ENCODE measurements at regions not wholly inside any gene's neighbourhood (a gene's known extent, or its start where the extent isn't known, plus 50 kb on each side); places are given as distances from the start of the nearest gene placed in this dataset.
"Not testable (repeated sequence)": the region's sequence is repeated elsewhere in the genome, so short reads cannot be mapped to it uniquely, and the experiment has no call there.

GRCh38 chr12:65728848-65729793 lies 95.2 kb upstream of the HMGA2 start (continued):
- 0 out of 2 replicates have a peak, but pooled peaks have one; percentile 13 for TF ChIP-seq ZNF281 (CRISPR knock-in tag; IDR thresholded peaks at IDR 0.05)

GRCh38 chr12:65731771-65732170 lies 92.5 kb upstream of the HMGA2 start:
- TF ChIP-seq ZNF512 (CRISPR knock-in tag; IDR thresholded peaks at IDR 0.05; ENCODE audit: borderline replicate concordance): no peak
- TF ChIP-seq CDX4 (CRISPR knock-in tag; IDR thresholded peaks at IDR 0.05; ENCODE audit: borderline replicate concordance): no peak
- no peak for TF ChIP-seq ZNF263 (CRISPR knock-in tag; IDR thresholded peaks at IDR 0.05; ENCODE audit: low read depth)
- no peak for TF ChIP-seq E2F4 (CRISPR knock-in tag; IDR thresholded peaks at IDR 0.05; ENCODE audit: borderline replicate concordance, low read depth)
- TF ChIP-seq MLX (CRISPR knock-in tag; IDR thresholded peaks at IDR 0.05): no peak
- TF ChIP-seq ZSCAN18 (CRISPR knock-in tag; IDR thresholded peaks at IDR 0.05): no peak
- TF ChIP-seq MYBL2 (CRISPR knock-in tag; IDR thresholded peaks at IDR 0.05): no peak
- no peak for TF ChIP-seq ZNF219 (CRISPR knock-in tag; IDR thresholded peaks at IDR 0.05; ENCODE audit: borderline replicate concordance)
- no peak for TF ChIP-seq FOXK1 (CRISPR knock-in tag; IDR thresholded peaks at IDR 0.05)
- TF ChIP-seq ZNF671 (CRISPR knock-in tag; IDR thresholded peaks at IDR 0.05): no peak
- TF ChIP-seq CTCF (IDR thresholded peaks at IDR 0.05): no peak
- ATAC-seq (no peak), DNase-seq (ENCODE audit: low spot score) (no peak)
- ChIA-PET POLR2A (no interaction called here), CTCF (no interaction called here)
- peaks cover 42% of the 10 kb centered on the region for H3K27me3 Mint-ChIP-seq (ENCODE audit: low read depth)
- H3K9me3 Mint-ChIP-seq: peaks cover 2% of the 10 kb centered on the region; the same call in 1 of the 2 replicates
- H3K4me3 Mint-ChIP-seq: no peak overlapping the region
- peaks cover 15% of the 10 kb centered on the region for H3K4me1 Mint-ChIP-seq
- no peaks in the 10 kb centered on the region; the same call in 1 of the 2 replicates for H3K36me3 Mint-ChIP-seq
- H3K27ac Mint-ChIP-seq: no peak overlapping the region

- POLR2A ChIA-PET; H3K36me3 Mint-ChIP-seq; DNase-seq (ENCODE audit: low spot score); H3K4me3 Mint-ChIP-seq; ATAC-seq; H3K27ac Mint-ChIP-seq; H3K9me3 Mint-ChIP-seq: not testable (repeated sequence)
- CTCF ChIA-PET: interaction anchor here (0.7 to 1.0 kb wide), 2 partner anchors 131 to 134 kb away, joined by 3 read pairs; no protein-coding TSS in a partner anchor
- Mint-ChIP-seq H3K4me1 (peaks cover 20% of the 10 kb centered on the region), H3K27me3 (ENCODE audit: low read depth) (peaks cover 33% of the 10 kb centered on the region)
These were observed 90.6 kb upstream of the HMGA2 start for GRCh38 chr12:65733643-65734042.
